ENCODE measurements at regions not wholly inside any gene's neighbourhood (a gene's known extent, or its start where the extent isn't known, plus 50 kb on each side); places are given as distances from the start of the nearest gene placed in this dataset.
A peak's percentile ranks its signal among the peaks of the same experiment; 100 is the strongest.

DNA sequence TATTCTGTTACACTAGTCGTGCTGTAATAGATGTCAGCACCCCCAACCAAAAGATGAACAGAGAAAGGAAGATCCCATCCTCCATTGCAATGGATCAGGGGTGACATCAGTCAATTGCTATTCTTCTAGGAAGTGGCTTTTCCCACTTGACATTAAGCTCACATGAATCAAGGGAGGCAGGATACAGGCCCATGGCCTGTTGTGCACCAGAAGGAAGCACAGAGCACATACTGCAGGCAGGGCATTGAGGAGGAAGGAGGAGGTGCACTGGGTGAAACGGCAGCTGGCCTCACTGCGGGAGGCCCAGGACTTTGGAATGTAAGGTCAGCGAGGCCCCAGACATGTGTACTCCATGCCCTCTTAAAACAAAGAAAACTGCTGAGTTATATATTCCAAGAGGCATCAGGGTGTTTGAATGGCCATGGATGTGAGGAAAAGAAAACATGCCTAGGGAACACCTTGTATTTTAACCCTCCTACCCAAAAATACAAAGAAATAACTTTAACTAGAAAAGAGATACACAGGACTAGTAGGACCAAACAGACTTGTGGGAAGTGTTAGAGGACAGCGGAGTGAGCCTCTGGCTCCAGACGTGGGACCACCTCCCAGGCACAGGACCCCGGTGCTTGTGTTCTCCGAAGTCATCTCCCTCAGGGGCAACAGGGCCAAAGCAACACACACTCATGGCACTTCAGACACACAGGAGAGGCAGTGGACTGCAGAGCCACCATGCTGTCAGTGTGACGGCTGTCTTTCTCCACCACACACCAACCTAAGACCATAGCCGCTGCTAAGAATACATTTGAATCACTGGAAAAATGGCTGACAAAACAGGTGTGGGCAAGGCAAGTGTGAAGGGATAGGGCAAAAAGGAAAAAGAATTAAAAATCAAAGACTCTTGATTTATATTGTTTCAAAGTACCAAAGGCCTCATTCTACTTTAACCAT is 51.4 kb upstream of the RIOK3 start (continued):
- TF ChIP-seq ATF6 (CRISPR knock-in tag; conservative IDR thresholded peaks at IDR 0.05) (no peak), BORCS8-MEF2B (CRISPR knock-in tag; IDR thresholded peaks at IDR 0.05) (no peak), SPEN (CRISPR knock-in tag; IDR thresholded peaks at IDR 0.05; ENCODE audit: low read depth) (peak; percentile 61), TRAFD1 (CRISPR knock-in tag; IDR thresholded peaks at IDR 0.05; ENCODE audit: borderline replicate concordance) (no peak), MAFG (CRISPR knock-in tag; IDR thresholded peaks at IDR 0.05) (0 out of 2 replicates have a peak, but pooled peaks have one; percentile 35), HNF1B (CRISPR knock-in tag; IDR thresholded peaks at IDR 0.05) (no peak), GMEB1 (CRISPR knock-in tag; IDR thresholded peaks at IDR 0.05; ENCODE audit: borderline replicate concordance) (no peak), RBM22 (optimal IDR thresholded peaks at IDR 0.05; ENCODE audit: low read length) (no peak), ERF (CRISPR knock-in tag; IDR thresholded peaks at IDR 0.05) (peak; percentile 46; the same call in 1 of the 2 replicates), PHF8 (CRISPR knock-in tag; IDR thresholded peaks at IDR 0.05) (no peak), ZNF761 (CRISPR knock-in tag; conservative IDR thresholded peaks at IDR 0.05) (no peak), SP2 (CRISPR knock-in tag; IDR thresholded peaks at IDR 0.05) (no peak)
- TF ChIP-seq, protein P1, sequence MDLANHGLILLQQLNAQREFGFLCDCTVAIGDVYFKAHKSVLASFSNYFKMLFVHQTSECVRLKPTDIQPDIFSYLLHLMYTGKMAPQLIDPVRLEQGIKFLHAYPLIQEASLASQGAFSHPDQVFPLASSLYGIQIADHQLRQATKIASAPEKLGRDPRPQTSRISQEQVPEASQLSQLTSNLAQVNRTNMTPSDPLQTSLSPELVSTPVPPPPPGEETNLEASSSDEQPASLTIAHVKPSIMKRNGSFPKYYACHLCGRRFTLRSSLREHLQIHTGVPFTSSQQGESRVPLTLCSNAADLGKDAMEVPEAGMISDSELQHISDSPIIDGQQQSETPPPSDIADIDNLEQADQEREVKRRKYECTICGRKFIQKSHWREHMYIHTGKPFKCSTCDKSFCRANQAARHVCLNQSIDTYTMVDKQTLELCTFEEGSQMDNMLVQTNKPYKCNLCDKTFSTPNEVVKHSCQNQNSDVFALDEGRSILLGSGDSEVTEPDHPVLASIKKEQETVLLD (CRISPR knock-in tag; IDR thresholded peaks at IDR 0.05; ENCODE audit: low read depth): no peak
- TF ChIP-seq, protein P2, sequence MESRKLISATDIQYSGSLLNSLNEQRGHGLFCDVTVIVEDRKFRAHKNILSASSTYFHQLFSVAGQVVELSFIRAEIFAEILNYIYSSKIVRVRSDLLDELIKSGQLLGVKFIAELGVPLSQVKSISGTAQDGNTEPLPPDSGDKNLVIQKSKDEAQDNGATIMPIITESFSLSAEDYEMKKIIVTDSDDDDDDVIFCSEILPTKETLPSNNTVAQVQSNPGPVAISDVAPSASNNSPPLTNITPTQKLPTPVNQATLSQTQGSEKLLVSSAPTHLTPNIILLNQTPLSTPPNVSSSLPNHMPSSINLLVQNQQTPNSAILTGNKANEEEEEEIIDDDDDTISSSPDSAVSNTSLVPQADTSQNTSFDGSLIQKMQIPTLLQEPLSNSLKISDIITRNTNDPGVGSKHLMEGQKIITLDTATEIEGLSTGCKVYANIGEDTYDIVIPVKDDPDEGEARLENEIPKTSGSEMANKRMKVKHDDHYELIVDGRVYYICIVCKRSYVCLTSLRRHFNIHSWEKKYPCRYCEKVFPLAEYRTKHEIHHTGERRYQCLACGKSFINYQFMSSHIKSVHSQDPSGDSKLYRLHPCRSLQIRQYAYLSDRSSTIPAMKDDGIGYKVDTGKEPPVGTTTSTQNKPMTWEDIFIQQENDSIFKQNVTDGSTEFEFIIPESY (CRISPR knock-in tag; IDR thresholded peaks at IDR 0.05): no peak; the same call in 1 of the 2 replicates
- TF ChIP-seq, protein P3, sequence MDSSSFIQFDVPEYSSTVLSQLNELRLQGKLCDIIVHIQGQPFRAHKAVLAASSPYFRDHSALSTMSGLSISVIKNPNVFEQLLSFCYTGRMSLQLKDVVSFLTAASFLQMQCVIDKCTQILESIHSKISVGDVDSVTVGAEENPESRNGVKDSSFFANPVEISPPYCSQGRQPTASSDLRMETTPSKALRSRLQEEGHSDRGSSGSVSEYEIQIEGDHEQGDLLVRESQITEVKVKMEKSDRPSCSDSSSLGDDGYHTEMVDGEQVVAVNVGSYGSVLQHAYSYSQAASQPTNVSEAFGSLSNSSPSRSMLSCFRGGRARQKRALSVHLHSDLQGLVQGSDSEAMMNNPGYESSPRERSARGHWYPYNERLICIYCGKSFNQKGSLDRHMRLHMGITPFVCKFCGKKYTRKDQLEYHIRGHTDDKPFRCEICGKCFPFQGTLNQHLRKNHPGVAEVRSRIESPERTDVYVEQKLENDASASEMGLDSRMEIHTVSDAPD (CRISPR knock-in tag; IDR thresholded peaks at IDR 0.05): no peak; the same call in 1 of the 2 replicates
